ENCODE measurements at regions not wholly inside any gene's neighbourhood (a gene's known extent, or its start where the extent isn't known, plus 50 kb on each side); places are given as distances from the start of the nearest gene placed in this dataset.

DNA sequence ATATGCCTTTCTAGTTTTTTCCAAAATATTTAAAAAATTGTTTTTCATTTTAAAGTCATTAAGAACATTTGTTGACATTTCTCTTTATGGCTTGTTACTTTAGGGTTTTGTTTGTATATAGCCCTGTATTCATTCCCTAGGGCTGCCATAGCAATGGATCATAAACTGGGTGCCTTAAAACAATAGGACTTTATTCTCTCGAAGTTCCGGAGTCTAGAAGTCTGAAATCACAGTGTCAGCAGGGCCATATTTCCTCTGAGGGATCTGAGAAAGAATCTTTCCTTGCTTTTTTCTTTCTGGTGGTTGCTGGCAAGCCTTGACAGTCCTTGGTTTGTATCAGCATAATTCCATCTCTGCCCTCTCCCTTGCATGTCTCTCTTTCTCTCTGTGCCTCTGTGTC, 63.4 kb upstream of the CADPS start:
- no peak for DNase-seq (ENCODE audit: low spot score in 2 of 2)
- WGBS, 2 donors, result 49 to 53% methylated on average over 2 of the region's 2 CpGs
- no peaks in the 10 kb centered on the region for H3K36me3 ChIP-seq

GRCh38 chr3:62939707-62940106, 64.5 kb upstream of the CADPS start:
- Histone ChIP-seq H3K27me3 (no peaks in the 10 kb centered on the region), H3K27ac (no peak overlapping the region), H3K4me3 (no peak overlapping the region), H3K9me3 (peaks cover 0 to 9% (median 0%) of the 10 kb centered on the region in 4 donors), H3K4me1 (no peaks in the 10 kb centered on the region), H3K36me3 (no peaks in the 10 kb centered on the region)
- DNase-seq (ENCODE audit: low spot score in 2 of 2), result no peak
- 43 to 52% methylated on average over 8 of the region's 8 CpGs for WGBS, 2 donors
- TF ChIP-seq POLR2A (IDR thresholded peaks at IDR 0.05), result no peak
- no peak for TF ChIP-seq EP300 (IDR thresholded peaks at IDR 0.05)
- TF ChIP-seq, protein P1, sequence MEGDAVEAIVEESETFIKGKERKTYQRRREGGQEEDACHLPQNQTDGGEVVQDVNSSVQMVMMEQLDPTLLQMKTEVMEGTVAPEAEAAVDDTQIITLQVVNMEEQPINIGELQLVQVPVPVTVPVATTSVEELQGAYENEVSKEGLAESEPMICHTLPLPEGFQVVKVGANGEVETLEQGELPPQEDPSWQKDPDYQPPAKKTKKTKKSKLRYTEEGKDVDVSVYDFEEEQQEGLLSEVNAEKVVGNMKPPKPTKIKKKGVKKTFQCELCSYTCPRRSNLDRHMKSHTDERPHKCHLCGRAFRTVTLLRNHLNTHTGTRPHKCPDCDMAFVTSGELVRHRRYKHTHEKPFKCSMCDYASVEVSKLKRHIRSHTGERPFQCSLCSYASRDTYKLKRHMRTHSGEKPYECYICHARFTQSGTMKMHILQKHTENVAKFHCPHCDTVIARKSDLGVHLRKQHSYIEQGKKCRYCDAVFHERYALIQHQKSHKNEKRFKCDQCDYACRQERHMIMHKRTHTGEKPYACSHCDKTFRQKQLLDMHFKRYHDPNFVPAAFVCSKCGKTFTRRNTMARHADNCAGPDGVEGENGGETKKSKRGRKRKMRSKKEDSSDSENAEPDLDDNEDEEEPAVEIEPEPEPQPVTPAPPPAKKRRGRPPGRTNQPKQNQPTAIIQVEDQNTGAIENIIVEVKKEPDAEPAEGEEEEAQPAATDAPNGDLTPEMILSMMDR (IDR thresholded peaks at IDR 0.05), result no peak

More for the DNA sequence above, 63.4 kb upstream of the CADPS start:
- Histone ChIP-seq H3K27me3 (no peaks in the 10 kb centered on the region), H3K9me3 (peaks cover 0 to 9% (median 0%) of the 10 kb centered on the region in 4 donors), H3K27ac (no peak overlapping the region), H3K4me3 (no peak overlapping the region), H3K4me1 (no peaks in the 10 kb centered on the region)
- TF ChIP-seq EP300 (IDR thresholded peaks at IDR 0.05) (no peak), POLR2A (IDR thresholded peaks at IDR 0.05) (no peak)
- TF ChIP-seq, protein P1 (IDR thresholded peaks at IDR 0.05), result no peak

DNA sequence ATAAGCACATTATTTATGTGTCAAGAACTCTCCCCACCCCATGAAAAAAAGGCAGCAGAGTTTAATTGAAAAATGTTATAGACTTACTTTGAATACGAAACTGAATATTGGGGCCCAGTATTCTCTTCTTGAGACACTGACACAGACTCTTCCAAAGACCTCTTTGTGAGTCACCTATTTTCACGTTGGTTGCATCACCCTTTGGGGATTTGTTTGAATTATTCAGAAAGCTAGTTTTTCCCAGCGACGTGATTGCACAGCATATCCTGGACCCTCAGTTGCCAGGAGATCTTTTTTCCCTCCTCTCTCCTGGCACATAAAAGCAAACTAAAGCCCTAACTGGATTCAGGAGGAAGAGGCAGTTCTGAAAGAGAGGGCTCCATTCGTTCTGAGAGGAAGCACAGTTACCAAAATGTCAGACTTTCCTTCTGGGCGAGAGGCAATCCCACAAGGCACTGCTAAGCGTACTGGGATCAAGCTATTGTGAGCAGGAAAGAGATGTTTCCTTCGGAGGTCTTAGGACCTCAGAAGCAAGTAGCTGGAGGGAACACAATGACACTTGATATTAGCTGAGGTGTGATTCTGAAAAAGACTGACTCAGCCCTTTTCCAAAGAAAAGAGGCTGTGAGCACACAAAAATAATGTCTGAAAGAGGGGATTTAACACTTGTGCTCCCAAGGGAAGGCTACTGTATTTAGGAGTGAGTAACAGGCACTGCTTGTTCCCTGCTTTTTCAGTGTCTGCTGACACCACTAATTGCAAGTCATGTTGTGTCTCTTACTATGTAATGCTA, 65.8 kb upstream of the CADPS start:
- Histone ChIP-seq H3K9me3 (peaks cover 0 to 9% (median 0%) of the 10 kb centered on the region in 4 donors), H3K4me3 (no peak overlapping the region), H3K27ac (no peak overlapping the region), H3K27me3 (no peaks in the 10 kb centered on the region), H3K36me3 (no peaks in the 10 kb centered on the region), H3K4me1 (no peaks in the 10 kb centered on the region)
- no peak for DNase-seq (ENCODE audit: low spot score in 2 of 2)
- no peak for TF ChIP-seq POLR2A (IDR thresholded peaks at IDR 0.05)
- no peak for TF ChIP-seq EP300 (IDR thresholded peaks at IDR 0.05)
- TF ChIP-seq, protein P1 (IDR thresholded peaks at IDR 0.05), result no peak
- 34 to 37% methylated on average over 8 of the region's 8 CpGs for WGBS, 2 donors

DNA sequence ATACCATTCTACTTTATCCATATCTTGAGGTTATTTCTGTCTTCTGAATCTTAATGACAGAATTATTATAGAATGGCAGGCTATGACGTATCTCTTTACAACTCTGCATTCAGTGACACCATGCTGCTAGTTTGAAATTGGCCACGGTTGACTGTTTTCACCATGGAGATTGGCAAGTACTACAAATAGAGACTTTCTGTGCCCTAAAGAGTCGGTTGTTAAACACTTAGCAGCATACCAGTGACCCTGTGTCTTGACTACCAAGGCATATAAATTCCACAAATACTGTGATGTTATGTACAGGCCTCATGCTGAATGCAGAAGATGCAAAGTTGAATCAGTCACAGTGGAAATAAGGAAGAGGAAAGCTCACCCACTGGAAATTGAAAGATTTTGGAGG, 67.0 kb upstream of the CADPS start:
- H3K36me3 ChIP-seq, result no peaks in the 10 kb centered on the region
- no peak overlapping the region for H3K27ac ChIP-seq
- H3K9me3 ChIP-seq, result peaks cover 0 to 9% (median 0%) of the 10 kb centered on the region in 4 donors
- 35 to 36% methylated on average over 3 of the region's 3 CpGs for WGBS, 2 donors
- H3K4me1 ChIP-seq, result no peaks in the 10 kb centered on the region
- TF ChIP-seq, protein P1 (IDR thresholded peaks at IDR 0.05), result no peak
- no peak for TF ChIP-seq EP300 (IDR thresholded peaks at IDR 0.05)
- TF ChIP-seq POLR2A (IDR thresholded peaks at IDR 0.05), result no peak
- no peak overlapping the region for H3K4me3 ChIP-seq
- H3K27me3 ChIP-seq, result no peaks in the 10 kb centered on the region
- no peak for DNase-seq (ENCODE audit: low spot score in 2 of 2)

DNA sequence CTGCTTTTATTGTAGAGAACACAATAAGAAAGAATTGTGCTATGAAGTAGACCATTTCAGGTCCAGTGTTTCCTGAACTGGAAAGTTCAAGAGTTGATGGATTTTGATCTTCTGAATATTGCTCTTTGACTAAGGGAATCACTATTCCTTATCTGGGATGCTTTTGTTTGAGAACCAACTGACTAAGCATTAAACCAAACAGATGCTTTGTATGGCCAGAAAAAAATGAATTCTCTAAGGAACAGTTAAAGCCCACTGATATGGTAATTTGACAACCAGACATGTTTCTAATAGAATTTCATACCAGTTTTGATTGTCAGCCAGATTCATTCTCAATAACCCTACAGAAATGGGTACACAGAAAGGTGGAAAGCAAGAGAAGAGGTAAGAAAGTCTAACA, 67.5 kb upstream of the CADPS start:
- Histone ChIP-seq H3K4me1 (no peaks in the 10 kb centered on the region), H3K4me3 (no peak overlapping the region), H3K36me3 (no peaks in the 10 kb centered on the region), H3K9me3 (peaks cover 0 to 9% (median 0%) of the 10 kb centered on the region in 4 donors), H3K27me3 (no peaks in the 10 kb centered on the region), H3K27ac (no peak overlapping the region)
- DNase-seq (ENCODE audit: low spot score in 2 of 2), result no peak
- TF ChIP-seq POLR2A (IDR thresholded peaks at IDR 0.05) (no peak), EP300 (IDR thresholded peaks at IDR 0.05) (no peak)
- TF ChIP-seq, protein P1 (IDR thresholded peaks at IDR 0.05), result no peak

Measured in tibial nerve (tissue), 4 donors.